Cardiac fibroblast (primary cell): ENCODE measurements at regions not wholly inside any gene's neighbourhood (a gene's known extent, or its start where the extent isn't known, plus 50 kb on each side); places are given as distances from the start of the nearest gene placed in this dataset.

ENCODE experiments used
- DNase-seq, 2 donors: peaks; one replicate each; pipeline versions ENCODE4 v3.0.0 to v3.0.0-alpha.2; 2010; ENCODE audit warnings: low read depth in 2 of 2
- H3K4me3 ChIP-seq, 2 donors: replicated peaks in 1 of 2; 1 replicate in 1 of 2; 2 replicates in 1 of 2; pipeline ENCODE4 v1.5.1; 2011; ENCODE audit warnings: low read depth in 2 of 2, low read length in 2 of 2, mild to moderate bottlenecking in 2 of 2, moderate library complexity in 1 of 2
- TF ChIP-seq, protein P1 (sequence below): IDR thresholded peaks from one replicate; pipeline ENCODE4 v1.5.1; 2011; ENCODE audit warnings: low read depth, mild to moderate bottlenecking, low read length, inconsistent platforms

DNA sequence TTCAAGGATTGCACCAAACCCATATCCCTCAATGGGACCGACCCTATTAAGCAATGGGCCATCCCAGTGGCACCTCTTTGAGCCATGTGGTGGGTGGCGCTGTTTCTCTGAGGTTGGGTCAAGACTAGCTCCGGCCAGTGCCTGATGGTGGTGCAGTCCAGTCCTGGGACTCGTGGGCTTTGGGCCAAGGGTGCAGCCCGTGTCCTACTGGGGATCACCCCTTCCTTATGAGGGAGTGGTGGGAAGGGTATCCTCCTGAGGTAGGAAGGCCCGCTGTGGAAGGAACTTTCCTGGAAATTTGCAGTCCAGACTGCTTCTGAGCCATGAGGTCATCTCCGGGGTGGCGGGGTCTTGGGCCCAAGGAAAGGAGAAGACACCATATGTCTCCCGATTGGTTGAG, 231.6 kb downstream of the SNRPN start:
- TF ChIP-seq, protein P1, sequence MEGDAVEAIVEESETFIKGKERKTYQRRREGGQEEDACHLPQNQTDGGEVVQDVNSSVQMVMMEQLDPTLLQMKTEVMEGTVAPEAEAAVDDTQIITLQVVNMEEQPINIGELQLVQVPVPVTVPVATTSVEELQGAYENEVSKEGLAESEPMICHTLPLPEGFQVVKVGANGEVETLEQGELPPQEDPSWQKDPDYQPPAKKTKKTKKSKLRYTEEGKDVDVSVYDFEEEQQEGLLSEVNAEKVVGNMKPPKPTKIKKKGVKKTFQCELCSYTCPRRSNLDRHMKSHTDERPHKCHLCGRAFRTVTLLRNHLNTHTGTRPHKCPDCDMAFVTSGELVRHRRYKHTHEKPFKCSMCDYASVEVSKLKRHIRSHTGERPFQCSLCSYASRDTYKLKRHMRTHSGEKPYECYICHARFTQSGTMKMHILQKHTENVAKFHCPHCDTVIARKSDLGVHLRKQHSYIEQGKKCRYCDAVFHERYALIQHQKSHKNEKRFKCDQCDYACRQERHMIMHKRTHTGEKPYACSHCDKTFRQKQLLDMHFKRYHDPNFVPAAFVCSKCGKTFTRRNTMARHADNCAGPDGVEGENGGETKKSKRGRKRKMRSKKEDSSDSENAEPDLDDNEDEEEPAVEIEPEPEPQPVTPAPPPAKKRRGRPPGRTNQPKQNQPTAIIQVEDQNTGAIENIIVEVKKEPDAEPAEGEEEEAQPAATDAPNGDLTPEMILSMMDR = no peak
- no peak overlapping the region for H3K4me3 ChIP-seq
- no peak for DNase-seq

DNA sequence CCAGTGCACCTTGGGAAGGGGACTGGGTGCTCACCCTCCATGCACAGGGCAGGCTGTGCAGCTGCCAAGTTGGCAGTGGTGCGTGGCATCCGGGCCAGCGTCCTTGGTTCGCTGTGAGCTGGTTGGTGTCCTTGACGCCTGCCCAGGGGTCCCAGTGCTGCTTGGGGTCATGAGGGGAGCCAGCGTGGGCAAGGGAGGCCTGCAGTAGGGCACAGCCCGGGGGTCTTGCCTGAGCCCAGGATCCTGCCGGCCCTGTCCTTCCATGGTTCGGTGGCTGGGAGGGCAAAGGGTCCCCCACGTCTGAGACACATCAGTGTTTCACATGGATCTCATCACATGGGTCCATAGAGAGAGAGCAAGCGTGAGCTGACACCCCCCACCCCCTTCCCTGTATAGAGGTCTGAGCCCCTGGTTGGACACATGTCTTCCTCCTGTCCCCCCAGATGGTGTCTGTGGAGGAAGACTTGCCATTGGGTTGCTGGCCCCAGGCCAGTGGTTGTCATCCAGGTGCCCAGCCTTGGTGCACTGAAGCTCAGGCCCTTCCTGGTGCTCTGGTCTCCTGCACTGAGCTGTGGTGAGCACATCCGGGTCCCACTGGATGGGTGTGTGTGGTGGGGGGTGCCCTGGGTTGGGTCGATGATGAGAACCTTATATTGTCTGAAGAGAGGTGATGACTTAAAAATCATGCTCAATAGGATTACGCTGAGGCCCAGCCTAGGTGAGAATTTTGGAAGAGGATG, 232.3 kb downstream of the SNRPN start:
- H3K4me3 ChIP-seq = no peak overlapping the region
- TF ChIP-seq, protein P1 = no peak
- no peak for DNase-seq

DNA sequence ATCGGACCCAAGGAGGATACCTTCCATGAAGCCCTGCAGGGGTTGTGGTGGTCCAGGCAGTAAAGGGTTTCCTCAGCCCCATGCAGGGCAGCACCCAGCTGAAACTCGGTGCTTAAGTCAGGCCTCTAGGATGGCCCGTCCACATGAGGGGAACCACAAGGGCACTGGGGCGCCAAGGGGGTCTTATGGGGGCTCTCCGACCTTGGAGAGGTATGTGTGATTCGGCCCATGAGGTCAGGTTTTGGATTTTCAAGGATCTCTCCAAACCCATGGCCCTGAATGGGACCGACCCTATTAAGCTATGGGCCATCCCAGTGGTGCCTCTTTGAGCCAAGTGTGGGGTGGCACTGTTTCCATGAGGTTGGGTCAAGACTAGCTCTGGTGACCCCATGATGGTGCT, 233.3 kb downstream of the SNRPN start:
- H3K4me3 ChIP-seq = no peak overlapping the region
- TF ChIP-seq, protein P1 = no peak
- DNase-seq = no peak

DNA sequence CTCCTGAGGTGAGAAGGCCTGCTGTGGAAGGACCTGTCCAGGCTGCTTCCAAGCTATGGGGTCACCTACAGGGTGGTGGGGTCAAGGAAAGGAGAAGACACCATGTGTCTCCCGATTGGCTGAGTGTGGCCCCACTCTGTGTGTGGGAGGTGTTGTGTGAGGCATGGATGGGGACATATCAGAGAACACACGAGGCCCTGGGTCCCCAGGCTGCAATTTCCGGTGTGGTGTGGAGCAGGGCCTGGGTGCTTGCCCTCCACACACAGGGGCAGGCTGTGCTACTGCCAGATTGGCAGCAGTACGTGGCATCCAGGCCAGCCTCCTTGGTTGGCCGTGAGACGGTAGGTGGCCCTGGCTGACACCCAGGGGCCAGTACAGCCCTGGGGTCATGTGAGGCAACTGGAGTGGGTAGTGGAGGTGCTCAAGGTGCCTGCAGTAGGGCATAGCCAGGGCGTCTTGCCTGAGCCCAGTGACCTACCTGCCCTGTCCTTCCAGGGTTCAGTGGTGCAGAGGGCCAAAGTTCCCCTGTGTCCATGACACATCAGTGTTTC, 233.8 kb downstream of the SNRPN start:
- TF ChIP-seq, protein P1 = no peak
- DNase-seq = no peak
- no peak overlapping the region for H3K4me3 ChIP-seq

DNA sequence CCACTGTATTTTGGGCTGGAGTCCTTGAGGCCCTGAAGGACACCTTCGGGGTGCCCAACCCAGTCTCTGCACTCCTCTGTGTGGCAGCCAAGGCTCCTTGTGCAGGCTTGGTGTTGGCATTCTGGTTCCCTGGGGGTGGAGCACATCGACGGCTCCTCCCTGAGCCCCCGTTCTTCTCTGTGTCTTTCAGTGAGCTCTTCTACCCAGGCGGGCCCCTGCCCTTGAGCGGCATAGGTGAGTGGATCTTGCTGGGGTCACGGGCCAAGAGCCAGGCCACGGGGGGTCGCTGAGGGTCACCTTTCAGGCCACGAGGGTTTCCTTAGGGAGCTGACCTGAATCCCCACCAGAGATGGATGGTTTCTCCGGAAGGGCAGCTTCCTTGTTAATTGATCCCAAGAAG, 234.8 kb downstream of the SNRPN start:
- TF ChIP-seq, protein P1 = no peak
- no peak for DNase-seq
- H3K4me3 ChIP-seq = no peak overlapping the region

DNA sequence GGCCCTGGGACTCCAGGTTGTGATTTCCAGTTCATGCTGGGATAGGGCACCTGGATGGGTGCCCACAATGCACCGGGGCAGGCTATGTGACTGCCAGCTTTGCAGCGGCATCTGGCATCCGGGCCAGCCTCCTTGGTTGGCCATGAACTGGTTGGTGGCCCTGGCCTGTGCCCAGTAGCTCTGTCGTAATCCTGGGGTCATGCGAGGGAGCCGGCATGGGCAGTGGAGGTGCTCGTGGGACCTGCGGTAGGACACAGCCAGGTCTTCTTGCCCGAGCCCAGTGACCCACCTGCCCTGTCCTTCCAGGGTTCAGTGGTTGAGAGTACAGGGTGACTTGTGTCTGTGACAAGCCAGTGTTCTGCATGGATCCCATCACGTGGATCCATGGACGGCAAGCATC, 237.9 kb downstream of the SNRPN start:
- H3K4me3 ChIP-seq = no peak overlapping the region
- no peak for DNase-seq
- TF ChIP-seq, protein P1 = no peak
